SJCRH30 (cell line): ENCODE measurements at regions not wholly inside any gene's neighbourhood (a gene's known extent, or its start where the extent isn't known, plus 50 kb on each side); places are given as distances from the start of the nearest gene placed in this dataset.

Source experiments
- DNase-seq, 2 experiments: peaks; one replicate each; pipeline ENCODE4 v3.0.0-alpha.2; 2015 to 2020
- H3K27ac ChIP-seq: fragments of 250-450 bp; sonication (Bioruptor Pico); 2 replicates; pipeline ENCODE4 v1.5.1; 2020; ENCODE audit warnings: mild to moderate bottlenecking, moderate library complexity
- H3K27me3 ChIP-seq: fragments of 250-450 bp; sonication (Bioruptor Pico); 2 replicates; pipeline ENCODE4 v1.5.1; 2020; ENCODE audit warnings: mild to moderate bottlenecking, moderate library complexity
- H3K36me3 ChIP-seq: fragments of 250-450 bp; sonication (Bioruptor Pico); 2 replicates; pipeline ENCODE4 v1.5.1; 2020; ENCODE audit warnings: mild to moderate bottlenecking, moderate library complexity
- H3K4me1 ChIP-seq: fragments of 250-450 bp; sonication (Bioruptor Pico); 2 replicates; pipeline ENCODE4 v1.5.1; 2020; ENCODE audit warnings: mild to moderate bottlenecking, moderate library complexity
- H3K4me3 ChIP-seq: fragments of 250-450 bp; sonication (Bioruptor Pico); 2 replicates; pipeline ENCODE4 v1.5.1; 2020; ENCODE audit warnings: mild to moderate bottlenecking, moderate library complexity
- H3K9me3 ChIP-seq: fragments of 250-450 bp; sonication (Bioruptor Pico); replicated peaks from 2 replicates; pipeline ENCODE4 v1.5.1; 2020; ENCODE audit warnings: mild to moderate bottlenecking, moderate library complexity

DNA sequence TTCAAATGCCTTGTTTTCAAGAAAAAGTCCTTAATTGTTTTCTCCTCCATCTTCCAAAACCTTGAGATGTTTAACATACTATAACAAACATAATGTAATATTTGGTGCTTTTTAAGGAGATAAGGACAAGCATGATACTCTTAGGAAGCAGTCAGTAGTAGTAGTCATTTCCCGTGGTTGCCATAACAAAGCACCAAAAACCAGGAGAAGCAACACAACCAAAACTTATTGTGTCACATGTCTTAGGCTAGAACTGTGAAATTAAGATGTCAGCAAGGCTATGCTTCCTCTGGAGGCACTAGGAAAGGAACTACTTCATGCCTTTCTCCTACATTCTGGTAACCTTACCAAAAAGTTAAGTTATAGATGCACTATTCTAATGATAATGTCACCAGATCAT, 106.8 kb downstream of the MBL2 start:
- no peaks in the 10 kb centered on the region for H3K27me3 ChIP-seq
- no peak overlapping the region for H3K4me3 ChIP-seq
- no peaks in the 10 kb centered on the region for H3K4me1 ChIP-seq
- no peak for DNase-seq
- H3K9me3 ChIP-seq = no peaks in the 10 kb centered on the region
- H3K27ac ChIP-seq = no peak overlapping the region
- no peaks in the 10 kb centered on the region for H3K36me3 ChIP-seq

- H3K27ac ChIP-seq = no peak overlapping the region
- DNase-seq = no peak
- H3K9me3 ChIP-seq = no peaks in the 10 kb centered on the region
- no peaks in the 10 kb centered on the region for H3K4me1 ChIP-seq
- H3K27me3 ChIP-seq = no peaks in the 10 kb centered on the region
- no peak overlapping the region for H3K4me3 ChIP-seq
- no peaks in the 10 kb centered on the region for H3K36me3 ChIP-seq
Measured at GRCh38 chr10:52666931-52667330, 105.7 kb downstream of the MBL2 start.

DNA sequence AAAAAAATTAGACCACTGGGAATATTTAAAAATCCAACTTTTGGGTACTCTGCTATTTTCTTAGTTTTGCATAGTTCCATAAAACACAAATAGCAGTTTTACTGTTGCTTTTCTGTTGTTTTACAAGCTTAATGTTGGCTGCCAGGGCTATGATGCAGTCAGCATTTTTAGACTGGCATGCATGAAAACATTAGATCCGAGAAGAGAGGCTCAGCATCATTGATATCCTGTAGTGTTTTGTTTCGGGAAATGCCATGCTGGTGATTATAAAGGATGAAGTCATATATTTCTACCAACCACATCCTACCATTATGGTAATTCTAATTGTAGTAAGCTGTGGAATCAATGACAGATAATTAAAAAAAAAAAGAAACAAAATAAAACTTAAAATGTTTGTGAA, 104.6 kb downstream of the MBL2 start:
- no peak overlapping the region for H3K4me3 ChIP-seq
- H3K4me1 ChIP-seq = no peaks in the 10 kb centered on the region
- H3K27me3 ChIP-seq = no peaks in the 10 kb centered on the region
- H3K27ac ChIP-seq = no peak overlapping the region
- H3K36me3 ChIP-seq = no peaks in the 10 kb centered on the region
- no peaks in the 10 kb centered on the region for H3K9me3 ChIP-seq
- DNase-seq = no peak

DNA sequence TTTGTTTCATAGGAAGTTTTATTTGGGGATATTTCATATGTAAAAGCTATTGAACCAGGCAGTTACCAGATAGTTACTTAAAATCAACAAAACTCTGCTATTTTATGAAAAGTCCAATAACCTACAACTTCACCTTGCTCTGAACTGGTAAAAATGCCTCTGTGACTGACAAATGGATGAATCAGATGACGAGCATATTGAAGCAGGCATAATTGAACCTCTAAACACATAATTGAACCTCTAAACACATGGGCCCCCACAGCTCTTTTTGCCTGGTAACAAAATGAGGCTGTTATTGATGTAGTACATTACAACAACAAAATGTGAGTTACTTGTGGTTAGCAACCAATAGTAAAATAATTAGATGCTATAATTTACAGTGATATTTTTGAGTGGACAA, 99.7 kb downstream of the MBL2 start:
- no peak overlapping the region for H3K4me3 ChIP-seq
- H3K27me3 ChIP-seq = no peaks in the 10 kb centered on the region
- no peaks in the 10 kb centered on the region for H3K9me3 ChIP-seq
- no peak overlapping the region for H3K27ac ChIP-seq
- H3K4me1 ChIP-seq = no peaks in the 10 kb centered on the region; the same call in 1 of the 2 replicates
- no peaks in the 10 kb centered on the region for H3K36me3 ChIP-seq
- no peak for DNase-seq

GRCh38 chr10:52673468-52673867, 99.1 kb downstream of the MBL2 start:
- DNase-seq = no peak
- Histone ChIP-seq H3K27me3 (no peaks in the 10 kb centered on the region), H3K9me3 (no peaks in the 10 kb centered on the region), H3K4me1 (no peaks in the 10 kb centered on the region; the same call in 1 of the 2 replicates), H3K4me3 (no peak overlapping the region), H3K36me3 (no peaks in the 10 kb centered on the region), H3K27ac (no peak overlapping the region)

DNA sequence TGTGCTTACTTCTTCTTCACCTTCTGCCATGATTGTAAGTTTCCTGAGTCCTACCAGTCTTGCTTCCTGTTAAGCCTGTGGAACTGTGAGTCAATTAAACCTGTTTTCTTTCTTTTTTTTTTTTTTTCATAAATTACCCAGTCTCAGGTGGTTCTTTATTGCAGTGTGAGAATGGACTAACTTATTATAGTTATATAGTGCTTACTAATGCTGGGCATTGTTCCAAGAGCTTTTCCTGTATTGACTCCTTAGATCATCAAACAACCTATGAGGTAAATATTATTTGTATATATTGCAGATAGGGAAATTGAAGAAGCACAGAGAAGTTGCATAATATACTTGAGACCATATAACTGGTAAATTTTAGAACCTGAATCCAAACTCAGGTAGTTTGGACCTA, 98.1 kb downstream of the MBL2 start:
- H3K9me3 ChIP-seq = no peaks in the 10 kb centered on the region
- no peaks in the 10 kb centered on the region for H3K36me3 ChIP-seq
- no peaks in the 10 kb centered on the region for H3K27me3 ChIP-seq
- no peak overlapping the region for H3K27ac ChIP-seq
- H3K4me3 ChIP-seq = no peak overlapping the region
- H3K4me1 ChIP-seq = no peaks in the 10 kb centered on the region; the same call in 1 of the 2 replicates
- no peak for DNase-seq

GRCh38 chr10:52677086-52677485, 95.5 kb downstream of the MBL2 start:
- no peak overlapping the region for H3K27ac ChIP-seq
- no peaks in the 10 kb centered on the region; the same call in 1 of the 2 replicates for H3K4me1 ChIP-seq

DNA sequence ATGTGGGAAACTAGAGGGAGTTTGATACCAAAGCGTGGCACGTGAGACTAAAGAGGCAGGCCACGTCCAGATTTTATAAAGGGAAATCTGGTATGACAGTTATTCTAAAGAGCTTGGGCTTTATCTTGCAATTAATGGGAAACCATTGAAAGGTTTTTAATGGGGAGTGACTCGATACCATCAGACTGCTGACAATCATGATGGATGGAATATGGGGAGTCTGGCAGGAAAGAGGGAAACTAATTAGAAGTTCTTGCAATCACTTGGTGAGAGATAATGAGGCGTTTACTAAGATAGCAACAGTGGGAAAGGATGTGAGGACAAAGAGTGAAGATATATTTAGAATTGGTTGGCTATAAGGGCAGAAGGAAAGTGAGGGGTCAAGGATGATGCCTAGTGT, 94.0 kb downstream of the MBL2 start:
- no peaks in the 10 kb centered on the region for H3K9me3 ChIP-seq
- H3K4me3 ChIP-seq = no peak overlapping the region
- no peaks in the 10 kb centered on the region for H3K36me3 ChIP-seq
- H3K4me1 ChIP-seq = no peaks in the 10 kb centered on the region; the same call in 1 of the 2 replicates
- no peaks in the 10 kb centered on the region for H3K27me3 ChIP-seq
- H3K27ac ChIP-seq = no peak overlapping the region
- DNase-seq = no peak

More at GRCh38 chr10:52677086-52677485, 95.5 kb downstream of the MBL2 start:
- Histone ChIP-seq H3K4me3 (no peak overlapping the region), H3K9me3 (no peaks in the 10 kb centered on the region), H3K36me3 (no peaks in the 10 kb centered on the region), H3K27me3 (no peaks in the 10 kb centered on the region)
- no peak for DNase-seq

GRCh38 chr10:52679117-52679516, 93.5 kb downstream of the MBL2 start:
- H3K4me1 ChIP-seq = no peaks in the 10 kb centered on the region; the same call in 1 of the 2 replicates
- H3K4me3 ChIP-seq = no peak overlapping the region
- H3K27me3 ChIP-seq = no peaks in the 10 kb centered on the region
- DNase-seq = no peak
- H3K9me3 ChIP-seq = no peaks in the 10 kb centered on the region
- H3K27ac ChIP-seq = no peak overlapping the region
- no peaks in the 10 kb centered on the region for H3K36me3 ChIP-seq

GRCh38 chr10:52682766-52683165, 89.8 kb downstream of the MBL2 start:
- H3K4me1 ChIP-seq = no peaks in the 10 kb centered on the region
- no peaks in the 10 kb centered on the region for H3K36me3 ChIP-seq
- DNase-seq = no peak
- H3K27ac ChIP-seq = no peak overlapping the region
- H3K4me3 ChIP-seq = no peak overlapping the region
- no peaks in the 10 kb centered on the region for H3K9me3 ChIP-seq
- H3K27me3 ChIP-seq = no peaks in the 10 kb centered on the region

GRCh38 chr10:52683776-52684175, 88.8 kb downstream of the MBL2 start:
- no peak overlapping the region for H3K27ac ChIP-seq
- no peak overlapping the region for H3K4me3 ChIP-seq
- no peaks in the 10 kb centered on the region for H3K36me3 ChIP-seq
- no peak for DNase-seq
- no peaks in the 10 kb centered on the region for H3K9me3 ChIP-seq
- H3K27me3 ChIP-seq = no peaks in the 10 kb centered on the region
- H3K4me1 ChIP-seq = no peaks in the 10 kb centered on the region

DNA sequence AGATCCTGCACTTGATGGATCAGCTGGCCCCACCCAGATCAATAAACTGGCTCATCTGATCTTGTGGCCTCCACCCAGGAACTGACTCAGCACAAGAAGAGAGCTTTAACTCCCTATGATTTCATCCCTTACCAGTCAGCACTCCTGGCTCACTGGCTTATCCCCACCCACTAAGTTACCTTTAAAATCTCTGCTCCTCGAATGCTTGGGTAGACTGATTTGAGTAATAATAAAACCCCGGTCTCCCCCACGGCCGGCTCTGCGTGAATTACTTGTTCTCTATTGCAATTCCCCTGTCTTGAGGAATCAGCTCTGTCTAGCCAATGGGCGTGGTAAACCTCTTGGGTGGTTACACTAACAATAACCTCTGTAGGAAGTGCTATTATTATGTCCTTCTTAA, 83.7 kb downstream of the MBL2 start:
- no peaks in the 10 kb centered on the region for H3K4me1 ChIP-seq
- H3K9me3 ChIP-seq = no peaks in the 10 kb centered on the region
- H3K27ac ChIP-seq = no peak overlapping the region
- no peaks in the 10 kb centered on the region for H3K27me3 ChIP-seq
- DNase-seq = no peak
- H3K4me3 ChIP-seq = no peak overlapping the region
- no peaks in the 10 kb centered on the region for H3K36me3 ChIP-seq

GRCh38 chr10:52696232-52696631, 76.4 kb downstream of the MBL2 start:
- Histone ChIP-seq H3K27me3 (no peaks in the 10 kb centered on the region), H3K4me1 (peaks cover 1% of the 10 kb centered on the region; the same call in 1 of the 2 replicates), H3K4me3 (no peak overlapping the region), H3K9me3 (no peaks in the 10 kb centered on the region), H3K36me3 (no peaks in the 10 kb centered on the region), H3K27ac (no peak overlapping the region)
- DNase-seq = no peak

DNA sequence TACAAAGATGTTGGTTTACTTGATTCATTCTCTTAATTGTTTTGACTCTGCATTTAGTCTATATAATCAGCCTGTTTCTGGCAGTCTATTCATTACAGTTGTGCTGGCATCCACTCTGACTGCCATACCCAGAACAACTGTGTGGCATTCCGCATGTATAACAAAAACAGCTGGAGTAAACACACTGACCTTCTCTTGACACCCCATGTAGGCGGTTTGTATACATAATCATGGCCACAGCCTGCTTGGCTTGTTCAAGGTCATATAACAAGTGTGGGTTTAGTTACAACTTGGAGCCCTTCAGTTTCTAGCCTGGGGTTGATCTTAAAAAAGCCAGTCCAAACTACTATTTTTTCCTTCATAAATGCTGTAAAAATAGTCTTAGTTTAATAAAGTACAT, 70.9 kb downstream of the MBL2 start:
- DNase-seq = peak; percentile 65 to 82
- H3K27me3 ChIP-seq = no peaks in the 10 kb centered on the region
- H3K9me3 ChIP-seq = no peaks in the 10 kb centered on the region
- peaks cover 25% of the 10 kb centered on the region for H3K4me1 ChIP-seq
- no peak overlapping the region; the same call in 1 of the 2 replicates for H3K27ac ChIP-seq
- no peaks in the 10 kb centered on the region for H3K36me3 ChIP-seq
- H3K4me3 ChIP-seq = no peak overlapping the region

- H3K4me3 ChIP-seq = peak overlapping the region; percentile 17; the same call in 1 of the 2 replicates
- peak in 1 of 2 experiments; percentile 1 for DNase-seq
- no peaks in the 10 kb centered on the region for H3K9me3 ChIP-seq
Measured at GRCh38 chr10:52703451-52703850, 69.1 kb downstream of the MBL2 start.

DNA sequence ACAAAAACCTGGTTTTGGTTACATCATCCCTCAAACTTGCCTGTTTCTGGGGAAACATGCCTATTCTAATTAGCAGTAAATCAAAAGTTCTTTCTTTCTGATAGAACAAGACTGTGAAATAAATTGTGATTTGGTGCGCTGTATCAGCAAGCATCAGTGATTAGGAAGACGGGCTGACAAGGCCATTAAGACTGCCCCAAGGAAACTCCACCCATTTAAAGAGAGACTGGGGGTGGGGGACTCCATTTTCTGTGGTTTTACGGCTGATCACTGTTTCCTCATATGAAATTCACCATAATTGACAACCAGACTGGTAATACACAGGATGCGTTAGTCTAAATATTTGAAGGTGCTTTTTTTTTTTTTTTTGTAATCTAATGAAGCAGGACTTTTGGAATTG, 68.7 kb downstream of the MBL2 start:
- Histone ChIP-seq H3K27ac (peak overlapping the region; percentile 59), H3K4me1 (peaks cover 25% of the 10 kb centered on the region), H3K36me3 (no peaks in the 10 kb centered on the region), H3K4me3 (peak overlapping the region; percentile 17; the same call in 1 of the 2 replicates), H3K9me3 (no peaks in the 10 kb centered on the region), H3K27me3 (no peaks in the 10 kb centered on the region)
- DNase-seq = peak; percentile 52 to 75

More at GRCh38 chr10:52703451-52703850, 69.1 kb downstream of the MBL2 start:
- no peaks in the 10 kb centered on the region for H3K27me3 ChIP-seq
- H3K36me3 ChIP-seq = no peaks in the 10 kb centered on the region
- peaks cover 25% of the 10 kb centered on the region for H3K4me1 ChIP-seq
- peak overlapping the region; percentile 59 for H3K27ac ChIP-seq
